Mesenchymal stem cell (in vitro differentiated cells and primary cell): ENCODE measurements at regions not wholly inside any gene's neighbourhood (a gene's known extent, or its start where the extent isn't known, plus 50 kb on each side); places are given as distances from the start of the nearest gene placed in this dataset.
A peak's percentile ranks its signal among the peaks of the same experiment; 100 is the strongest.

Experiments
- DNase-seq: peaks from one replicate; pipeline ENCODE4 v3.0.0-alpha.2; 2013
- H2AFZ ChIP-seq: one replicate; pipeline ENCODE4 v1.6.1; 2013; ENCODE audit warnings: low read depth, mild to moderate bottlenecking, control low read depth, inconsistent platforms, low read length, moderate library complexity
- H2AK5ac ChIP-seq: 2 replicates; pipeline ENCODE4 v1.6.1; 2013; ENCODE audit warnings: low read length, moderate library complexity, mild to moderate bottlenecking, inconsistent platforms; ENCODE audit not compliant: severe bottlenecking
- H2BK120ac ChIP-seq: one replicate; pipeline ENCODE4 v1.6.1; 2013; ENCODE audit warnings: low read depth, mild to moderate bottlenecking, inconsistent platforms, low read length, moderate library complexity
- H2BK12ac ChIP-seq, 2 experiments: one replicate each; pipeline ENCODE4 v1.6.1; 2013; ENCODE audit warnings: inconsistent platforms in 2 of 2, low read length in 2 of 2, mild to moderate bottlenecking in 2 of 2, moderate library complexity in 2 of 2, control low read depth in 1 of 2
- H2BK15ac ChIP-seq: one replicate; pipeline ENCODE4 v1.6.1; 2013; ENCODE audit warnings: mild to moderate bottlenecking, low read depth, inconsistent platforms; ENCODE audit not compliant: poor library complexity, severe bottlenecking
- H2BK5ac ChIP-seq: 2 replicates; pipeline ENCODE4 v1.6.1; 2013; ENCODE audit warnings: low read depth, mild to moderate bottlenecking, low read length, control low read depth, inconsistent platforms; ENCODE audit not compliant: poor library complexity, severe bottlenecking
- H3K14ac ChIP-seq, 2 experiments: one replicate each; pipeline ENCODE4 v1.6.1; 2013; ENCODE audit warnings: inconsistent platforms in 2 of 2, low read length in 2 of 2, control low read depth in 1 of 2, mild to moderate bottlenecking in 1 of 2, moderate library complexity in 1 of 2
- H3K18ac ChIP-seq, 2 experiments: one replicate each; pipeline ENCODE4 v1.6.1; 2013; ENCODE audit warnings: inconsistent platforms in 2 of 2, low read length in 2 of 2, control low read depth in 1 of 2, low read depth in 1 of 2, mild to moderate bottlenecking in 1 of 2
- H3K23ac ChIP-seq, 2 experiments: one replicate each; pipeline ENCODE4 v1.6.1; 2013; ENCODE audit warnings: inconsistent platforms in 2 of 2, low read length in 2 of 2, mild to moderate bottlenecking in 2 of 2, moderate library complexity in 2 of 2, control low read depth in 1 of 2
- H3K27ac ChIP-seq: 2 replicates; pipeline ENCODE4 v1.5.1; 2013; ENCODE audit warnings: mild to moderate bottlenecking, moderate library complexity, low read length, control low read depth, inconsistent platforms; ENCODE audit not compliant: poor library complexity, severe bottlenecking
- H3K27me3 ChIP-seq, 2 experiments: 2 replicates each; pipeline versions ENCODE4 v1.6.1 to v1.7.0; 2013; ENCODE audit warnings: low read length in 2 of 2, mild to moderate bottlenecking in 2 of 2, moderate library complexity in 2 of 2, control low read depth in 1 of 2, inconsistent platforms in 1 of 2; ENCODE audit not compliant: control insufficient read depth in 1 of 2, insufficient read depth in 1 of 2
- H3K36me3 ChIP-seq, 2 experiments: 2 replicates each; pipeline versions ENCODE4 v1.6.1 to v1.7.0; 2013; ENCODE audit warnings: low read length in 2 of 2, control low read depth in 1 of 2, inconsistent platforms in 1 of 2, low read depth in 1 of 2, mild to moderate bottlenecking in 1 of 2; ENCODE audit not compliant: insufficient read depth in 2 of 2, control insufficient read depth in 1 of 2
- H3K4ac ChIP-seq, 2 experiments: one replicate each; pipeline ENCODE4 v1.6.1; 2013; ENCODE audit warnings: inconsistent platforms in 2 of 2, low read length in 2 of 2, mild to moderate bottlenecking in 2 of 2, moderate library complexity in 2 of 2, control low read depth in 1 of 2, low read depth in 1 of 2
- H3K4me1 ChIP-seq: 2 replicates; pipeline ENCODE4 v1.6.1; 2013; ENCODE audit warnings: low read depth, low read length, control low read depth; ENCODE audit not compliant: control insufficient read depth, insufficient read depth
- H3K4me2 ChIP-seq: 2 replicates; pipeline ENCODE4 v1.6.1; 2013; ENCODE audit warnings: low read length, mild to moderate bottlenecking, inconsistent platforms; ENCODE audit not compliant: poor library complexity, severe bottlenecking
- H3K4me3 ChIP-seq, 2 experiments: 2 replicates each; pipeline versions ENCODE4 v1.5.1 to v1.7.0; 2013; ENCODE audit warnings: low read length in 2 of 2, mild to moderate bottlenecking in 2 of 2, control low read depth in 1 of 2, low read depth in 1 of 2; ENCODE audit not compliant: insufficient read depth in 1 of 2
- H3K79me1 ChIP-seq: replicated peaks from 2 replicates; pipeline ENCODE4 v1.6.1; 2013; ENCODE audit warnings: mild to moderate bottlenecking, control low read depth, low read length, inconsistent platforms; ENCODE audit not compliant: poor library complexity, severe bottlenecking
- H3K9ac ChIP-seq: 2 replicates; pipeline ENCODE4 v1.7.0; 2013; ENCODE audit warnings: mild to moderate bottlenecking, low read length, moderate library complexity
- H3K9me3 ChIP-seq: 2 replicates; pipeline ENCODE4 v1.7.0; 2013; ENCODE audit warnings: mild to moderate bottlenecking, low read length; ENCODE audit not compliant: control insufficient read depth
- H4K8ac ChIP-seq: one replicate; pipeline ENCODE4 v1.6.1; 2013; ENCODE audit warnings: inconsistent platforms, mild to moderate bottlenecking, low read length, moderate library complexity
- H4K91ac ChIP-seq: one replicate; pipeline ENCODE4 v1.6.1; 2013; ENCODE audit warnings: mild to moderate bottlenecking, low read length, inconsistent platforms
- WGBS: methylation state at CpG from one replicate; pipeline ENCODE4 v1.1.7; 2013; ENCODE audit warnings: mixed read lengths; 5-methylcytosine and 5-hydroxymethylcytosine counted together

DNA sequence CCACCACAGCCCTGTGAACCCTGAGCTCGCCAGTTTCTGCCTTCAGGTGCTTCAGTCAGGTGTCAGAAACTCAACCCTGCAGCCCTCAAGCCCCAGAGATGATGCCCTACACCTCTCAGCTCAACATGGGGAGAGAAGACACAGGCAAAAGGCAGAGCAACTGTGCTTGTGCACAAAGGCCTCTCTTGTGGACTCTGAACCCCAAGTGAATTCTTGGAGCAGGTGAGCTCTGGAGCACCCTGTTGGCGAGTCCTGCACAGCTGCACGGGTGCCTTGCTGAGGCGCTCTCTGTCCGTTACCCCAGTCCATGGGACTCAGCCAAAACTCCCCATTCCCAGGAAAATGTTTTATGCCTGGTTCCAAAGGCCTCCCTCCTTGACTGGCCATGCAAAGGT lies 197.0 kb downstream of the KLF13 start:
- H4K8ac ChIP-seq: no peak overlapping the region
- no peaks in the 10 kb centered on the region for H3K79me1 ChIP-seq
- no peak overlapping the region for H3K9ac ChIP-seq
- no peak overlapping the region for H3K4me3 ChIP-seq
- no peak overlapping the region for H3K18ac ChIP-seq
- no peak overlapping the region for H3K27ac ChIP-seq
- no peak overlapping the region for H4K91ac ChIP-seq
- H2AFZ ChIP-seq: no peak overlapping the region
- no peak overlapping the region for H3K23ac ChIP-seq
- no peak overlapping the region for H3K4ac ChIP-seq
- H3K36me3 ChIP-seq: no peaks in the 10 kb centered on the region
- no peaks in the 10 kb centered on the region for H3K4me1 ChIP-seq
- no peak overlapping the region for H3K4me2 ChIP-seq
- no peak overlapping the region for H2AK5ac ChIP-seq
- DNase-seq: no peak
- no peaks in the 10 kb centered on the region for H3K9me3 ChIP-seq
- no peak overlapping the region for H2BK120ac ChIP-seq
- H2BK5ac ChIP-seq: no peak overlapping the region
- peaks cover 4 to 7% of the 10 kb centered on the region in 2 experiments for H3K27me3 ChIP-seq
- no peak overlapping the region for H2BK12ac ChIP-seq
- H2BK15ac ChIP-seq: no peak overlapping the region
- 67% methylated on average over 5 of the region's 5 CpGs for WGBS
- no peak overlapping the region for H3K14ac ChIP-seq

DNA sequence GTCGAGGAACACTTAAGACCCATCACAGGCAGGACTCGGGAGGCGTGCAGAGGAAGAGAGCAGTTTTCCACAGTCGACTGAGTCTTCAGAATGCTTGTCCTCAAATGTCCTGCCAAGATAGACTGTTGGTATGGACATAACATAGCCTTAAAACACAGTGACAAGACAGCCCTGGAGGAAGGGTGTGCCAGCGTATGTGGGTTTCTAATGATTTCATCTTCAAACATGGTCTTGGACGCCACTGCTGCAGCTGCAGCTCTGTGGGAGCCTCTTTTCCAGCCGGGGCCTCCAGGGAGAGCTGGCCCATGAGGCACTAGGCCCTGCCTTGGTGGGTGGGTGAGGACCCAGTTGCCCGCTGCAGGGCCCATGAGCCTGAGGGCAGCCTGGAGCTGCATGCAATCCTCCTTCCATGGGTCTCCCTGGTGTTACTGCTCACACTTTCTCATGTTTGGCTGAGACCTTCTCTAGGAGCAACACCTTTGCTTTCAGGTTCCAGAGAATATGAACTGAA lies 198.6 kb downstream of the KLF13 start:
- Histone ChIP-seq H3K4me3 (no peak overlapping the region), H3K4ac (no peak overlapping the region), H2BK120ac (no peak overlapping the region), H3K79me1 (no peaks in the 10 kb centered on the region), H4K8ac (no peak overlapping the region), H2AK5ac (no peak overlapping the region), H4K91ac (no peak overlapping the region), H2BK12ac (no peak overlapping the region), H3K27ac (no peak overlapping the region), H3K9me3 (no peaks in the 10 kb centered on the region), H3K14ac (no peak overlapping the region), H3K18ac (no peak overlapping the region), H2AFZ (no peak overlapping the region), H2BK5ac (no peak overlapping the region), H3K27me3 (peaks cover 4 to 7% of the 10 kb centered on the region in 2 experiments), H2BK15ac (no peak overlapping the region), H3K4me2 (no peak overlapping the region), H3K23ac (no peak overlapping the region), H3K4me1 (no peaks in the 10 kb centered on the region), H3K9ac (no peak overlapping the region), H3K36me3 (no peaks in the 10 kb centered on the region)
- WGBS: 91% methylated on average over 8 of the region's 8 CpGs
- DNase-seq: no peak

DNA sequence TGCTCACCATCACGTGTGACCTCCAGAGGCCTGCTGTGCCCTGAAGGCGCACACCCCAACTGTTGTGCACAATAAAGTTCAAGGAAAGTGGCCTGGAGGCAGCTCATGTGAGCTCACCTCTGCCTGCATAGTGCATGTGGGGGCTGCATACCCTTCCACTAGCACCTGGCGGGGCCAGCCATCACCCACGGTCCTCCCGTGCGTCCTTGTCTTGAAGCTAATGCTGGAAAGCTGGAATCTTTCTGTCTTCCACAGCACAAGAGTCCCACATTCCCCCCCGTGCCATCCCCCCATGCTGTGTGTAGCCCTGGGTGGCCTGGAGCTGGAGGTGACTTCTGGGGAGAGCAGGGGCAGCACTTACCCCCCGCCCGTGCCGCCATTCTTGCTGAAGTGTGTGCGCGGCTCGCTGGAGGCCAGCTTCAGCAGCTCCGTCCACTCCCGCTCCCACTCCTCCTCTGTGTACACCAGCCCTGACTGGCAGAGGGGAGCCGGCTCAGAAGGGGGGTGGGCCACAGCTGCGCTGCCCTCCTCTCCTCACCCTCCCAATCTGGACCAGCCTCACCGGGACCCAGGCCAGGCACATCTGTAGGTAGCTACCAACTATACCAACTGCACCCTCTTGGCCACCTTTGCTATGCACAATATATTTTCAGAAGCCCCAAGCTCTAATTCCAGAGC lies 199.5 kb downstream of the KLF13 start:
- H4K91ac ChIP-seq: no peak overlapping the region
- 86% methylated on average over 18 of the region's 18 CpGs for WGBS
- no peak overlapping the region for H3K14ac ChIP-seq
- H4K8ac ChIP-seq: no peak overlapping the region
- no peak overlapping the region for H2AFZ ChIP-seq
- H2BK120ac ChIP-seq: no peak overlapping the region
- peaks cover 4 to 7% of the 10 kb centered on the region in 2 experiments for H3K27me3 ChIP-seq
- H3K4ac ChIP-seq: no peak overlapping the region
- no peaks in the 10 kb centered on the region for H3K79me1 ChIP-seq
- H3K36me3 ChIP-seq: no peaks in the 10 kb centered on the region
- no peaks in the 10 kb centered on the region for H3K4me1 ChIP-seq
- no peak overlapping the region for H3K18ac ChIP-seq
- no peak overlapping the region for H2BK12ac ChIP-seq
- no peak overlapping the region for H2BK15ac ChIP-seq
- no peak overlapping the region for H2BK5ac ChIP-seq
- no peak overlapping the region for H3K9ac ChIP-seq
- no peaks in the 10 kb centered on the region for H3K9me3 ChIP-seq
- H2AK5ac ChIP-seq: no peak overlapping the region
- H3K4me3 ChIP-seq: peak overlapping the region in 1 of 2 experiments; percentile 14
- no peak overlapping the region for H3K23ac ChIP-seq
- DNase-seq: no peak
- H3K4me2 ChIP-seq: no peak overlapping the region
- no peak overlapping the region for H3K27ac ChIP-seq

DNA sequence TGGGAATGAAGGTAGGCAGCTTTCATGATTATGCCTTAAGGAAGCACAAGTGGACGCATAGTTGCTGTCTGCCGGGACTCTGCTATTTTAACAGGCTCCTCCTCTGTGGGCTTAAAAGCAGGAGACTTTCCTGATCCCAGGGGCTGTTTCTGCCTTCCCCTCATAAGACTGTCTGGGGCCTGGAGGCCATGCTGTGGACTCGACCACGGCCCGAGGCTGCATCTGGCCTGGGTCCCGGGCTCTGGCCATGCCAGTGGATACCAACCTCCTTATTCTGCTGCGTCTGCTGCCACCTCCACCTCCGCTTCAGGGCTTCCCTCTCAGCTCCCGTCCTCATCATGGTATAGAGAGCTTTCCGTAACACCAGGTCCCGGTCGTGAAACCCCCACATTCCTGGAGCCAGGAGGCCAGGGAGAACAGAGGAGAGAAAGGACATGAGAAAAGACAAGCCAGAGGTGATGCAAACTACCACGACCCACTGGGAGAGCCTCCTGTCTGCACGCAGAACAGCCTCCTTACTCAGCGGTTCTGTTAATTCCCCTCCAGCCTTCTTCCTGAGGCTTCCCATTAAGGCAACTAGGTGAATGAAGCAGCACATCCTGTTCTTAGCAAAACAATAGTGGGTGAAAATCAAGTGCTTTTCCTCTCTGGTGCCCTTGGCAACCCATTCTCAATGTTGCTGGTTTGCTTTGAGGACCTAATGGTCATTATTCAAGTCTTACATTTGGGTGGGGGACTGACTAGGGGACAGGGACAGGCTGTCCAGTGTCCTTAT lies 200.5 kb downstream of the KLF13 start:
- Histone ChIP-seq H2BK12ac (no peak overlapping the region), H2AFZ (no peak overlapping the region), H3K4me2 (no peak overlapping the region), H3K4ac (no peak overlapping the region), H3K9me3 (no peaks in the 10 kb centered on the region), H3K23ac (no peak overlapping the region), H3K14ac (no peak overlapping the region), H3K36me3 (no peaks in the 10 kb centered on the region), H3K27me3 (peaks cover 4 to 7% of the 10 kb centered on the region in 2 experiments), H2BK15ac (no peak overlapping the region), H2AK5ac (no peak overlapping the region), H3K9ac (no peak overlapping the region), H2BK5ac (no peak overlapping the region), H3K4me3 (no peak overlapping the region), H3K18ac (no peak overlapping the region), H3K27ac (no peak overlapping the region), H4K91ac (no peak overlapping the region), H3K79me1 (no peaks in the 10 kb centered on the region), H4K8ac (no peak overlapping the region), H3K4me1 (no peaks in the 10 kb centered on the region), H2BK120ac (no peak overlapping the region)
- no peak for DNase-seq
- WGBS: 83% methylated on average over 12 of the region's 15 CpGs
